RPMI8226 (cell line): ENCODE measurements at regions not wholly inside any gene's neighbourhood (a gene's known extent, or its start where the extent isn't known, plus 50 kb on each side); places are given as distances from the start of the nearest gene placed in this dataset.

Experiments
- DNase-seq: peaks from one replicate; pipeline ENCODE4 v3.0.0-alpha.2; 2015

GRCh38 chr11:27904358-27905055 is 203.4 kb downstream of the KIF18A start:
- no peak for DNase-seq

- no peak for DNase-seq
Measured at GRCh38 chr11:27902981-27903624, 202.8 kb upstream of the BDNF start.

DNA sequence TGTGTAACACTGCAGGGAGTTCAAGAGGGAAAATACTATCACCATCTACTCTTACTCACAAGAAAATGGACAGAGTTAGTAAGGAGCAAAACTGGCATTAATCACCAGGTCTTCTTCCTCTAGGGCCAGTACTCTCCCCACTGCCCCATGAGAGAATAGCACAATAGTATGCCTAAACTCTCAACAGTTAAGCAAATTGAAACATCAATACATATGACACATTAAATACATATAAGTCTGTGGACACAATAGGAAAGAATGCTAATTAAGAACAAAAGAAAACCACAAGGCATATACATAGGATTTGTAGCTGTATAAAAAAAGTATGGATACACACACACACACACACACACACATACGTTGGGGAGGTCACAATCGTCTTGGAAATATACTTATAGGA is 197.9 kb upstream of the BDNF start:
- no peak for DNase-seq

GRCh38 chr11:27896096-27896495 is 195.8 kb upstream of the BDNF start:
- no peak for DNase-seq

DNA sequence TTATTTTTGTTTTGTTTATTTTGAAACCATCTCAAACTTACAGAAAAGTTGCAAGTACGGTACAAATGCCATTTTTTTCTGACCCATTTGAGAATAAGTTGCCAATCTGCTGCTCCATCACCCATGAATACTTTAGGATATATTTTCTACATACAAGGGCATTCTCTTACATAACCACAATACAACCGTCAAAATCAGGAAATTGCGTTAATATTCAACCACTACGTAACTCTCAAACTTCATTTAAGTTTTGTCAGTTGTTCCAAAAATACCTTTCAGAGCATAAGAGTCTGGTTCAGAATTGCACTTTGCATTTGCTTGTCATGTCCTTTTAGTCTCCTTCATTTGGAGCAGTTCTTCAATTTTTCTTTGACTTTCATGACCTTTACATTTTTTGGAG is 194.3 kb upstream of the BDNF start:
- DNase-seq: no peak

DNA sequence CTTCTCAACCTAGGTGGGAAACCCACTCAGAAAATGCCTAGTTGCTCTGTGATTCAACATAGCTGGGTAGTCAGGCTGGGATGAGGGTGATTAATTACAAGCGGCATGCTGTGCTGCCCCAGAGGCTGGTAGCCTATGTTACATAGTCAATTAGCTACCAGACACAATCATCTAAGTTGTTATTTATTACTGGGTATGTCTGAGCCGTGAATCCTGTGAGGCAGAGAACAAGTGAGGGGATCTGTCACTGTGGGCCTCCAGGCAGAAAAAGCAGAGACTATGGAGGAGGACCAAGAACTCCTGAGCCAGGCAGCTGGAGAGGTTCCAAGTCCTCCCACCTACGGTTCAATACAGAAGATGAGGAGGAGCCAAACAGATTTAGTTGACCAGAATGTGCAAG is 186.6 kb upstream of the BDNF start:
- DNase-seq: no peak

- no peak for DNase-seq
Measured at GRCh38 chr11:27882066-27882697, 181.9 kb upstream of the BDNF start.

DNA sequence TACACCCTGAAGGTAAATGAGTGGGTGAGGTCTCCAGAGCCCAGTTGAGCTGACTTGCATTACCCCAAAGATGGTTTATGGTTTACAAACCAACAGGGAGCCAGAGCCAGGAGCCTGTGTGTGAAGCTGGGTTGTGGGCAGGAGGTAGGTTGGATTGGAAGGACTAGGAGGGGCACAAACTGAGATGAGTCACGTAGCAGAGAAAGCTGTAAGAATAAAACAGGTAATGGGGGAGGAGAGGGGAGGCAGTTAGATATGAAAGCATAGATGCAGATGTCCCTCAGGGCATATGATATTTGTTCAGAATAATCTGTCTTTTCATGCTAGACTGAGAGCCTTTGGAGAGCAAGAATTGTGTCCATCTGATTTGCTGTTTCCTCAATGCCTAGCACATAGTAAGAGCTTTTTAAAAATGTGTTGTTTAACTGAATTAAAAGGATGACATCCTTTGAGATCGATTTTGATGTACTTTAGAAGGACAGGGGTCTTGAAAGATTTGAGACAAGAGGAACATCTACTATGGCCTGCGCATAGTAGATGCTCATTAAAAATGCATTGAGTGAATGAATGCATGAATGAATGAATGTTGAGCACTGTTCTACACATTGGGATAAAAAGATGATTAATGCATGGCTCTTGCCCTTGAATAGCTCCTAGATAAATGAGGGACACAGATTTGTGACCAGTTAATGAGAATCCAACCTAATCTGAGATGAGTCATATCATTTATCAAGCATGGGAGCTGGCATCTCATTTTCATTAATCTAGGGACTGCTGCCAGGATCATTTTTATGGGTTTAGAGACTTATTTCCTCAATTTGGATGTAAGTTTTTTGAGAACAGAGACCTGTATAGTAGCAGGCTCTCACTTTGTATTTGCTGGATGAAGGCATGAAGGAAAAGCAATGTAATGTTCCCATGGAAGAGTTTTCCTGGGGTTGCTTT is 175.8 kb upstream of the BDNF start:
- DNase-seq: no peak

GRCh38 chr11:27874998-27875830 is 175.0 kb upstream of the BDNF start:
- DNase-seq: no peak

DNA sequence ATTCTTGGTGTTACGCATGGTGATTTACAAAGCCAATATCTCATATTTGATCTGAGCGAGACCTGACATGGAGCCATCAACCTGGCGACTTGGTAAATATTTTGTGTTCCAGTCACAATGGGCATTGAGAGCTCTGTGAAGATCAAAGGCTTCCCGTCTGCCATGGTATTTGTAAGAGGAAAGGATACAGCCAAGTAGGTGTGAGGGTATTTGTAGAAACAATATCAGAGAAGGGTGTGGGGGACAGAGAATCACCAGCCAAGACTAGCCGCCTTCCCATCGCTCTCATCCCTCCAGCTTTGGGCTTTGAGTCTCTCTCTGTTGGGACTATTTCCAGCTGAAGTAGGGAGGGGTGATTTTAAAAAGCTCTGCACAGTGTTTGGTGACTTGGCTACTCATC is 173.4 kb upstream of the BDNF start:
- DNase-seq: no peak

DNA sequence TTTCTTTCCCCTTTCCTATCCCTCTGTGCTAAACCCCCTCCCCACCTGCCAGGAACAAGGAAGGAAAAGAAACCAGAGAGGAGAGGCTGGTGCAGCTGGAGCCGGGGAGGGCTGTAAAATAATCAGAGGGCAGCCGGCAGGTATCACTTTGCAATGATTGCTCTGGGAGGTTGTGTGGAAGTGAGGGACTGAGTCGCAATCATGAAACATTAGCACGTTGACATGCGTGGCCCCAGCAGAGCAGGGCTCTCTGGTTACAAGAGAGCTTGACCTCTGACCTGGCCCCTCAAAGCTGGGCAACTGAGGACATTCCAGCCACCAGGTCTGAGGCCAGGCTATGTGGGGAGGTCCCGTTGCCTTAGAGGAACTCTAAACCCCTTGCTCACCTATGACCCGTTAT is 170.8 kb upstream of the BDNF start:
- no peak for DNase-seq

DNA sequence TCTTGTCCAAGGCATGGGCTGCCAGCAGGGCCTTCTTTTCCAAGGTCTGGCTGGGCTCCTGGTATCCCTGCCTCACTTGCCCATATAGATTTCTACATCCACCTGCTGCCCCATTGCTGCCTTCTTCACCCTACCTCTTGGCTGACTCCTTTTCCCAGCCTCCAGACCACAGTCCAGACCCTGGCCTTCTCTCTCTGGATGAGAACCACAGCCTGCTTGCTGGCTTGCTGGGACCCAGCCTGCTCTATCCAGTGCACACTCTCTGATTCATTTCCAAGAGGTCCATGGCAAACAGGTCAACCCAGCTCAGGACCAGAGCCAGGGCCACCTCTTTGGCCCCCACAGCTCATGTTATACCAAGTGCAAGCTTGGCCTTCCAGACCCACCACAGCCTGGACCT is 169.4 kb upstream of the BDNF start:
- no peak for DNase-seq

DNA sequence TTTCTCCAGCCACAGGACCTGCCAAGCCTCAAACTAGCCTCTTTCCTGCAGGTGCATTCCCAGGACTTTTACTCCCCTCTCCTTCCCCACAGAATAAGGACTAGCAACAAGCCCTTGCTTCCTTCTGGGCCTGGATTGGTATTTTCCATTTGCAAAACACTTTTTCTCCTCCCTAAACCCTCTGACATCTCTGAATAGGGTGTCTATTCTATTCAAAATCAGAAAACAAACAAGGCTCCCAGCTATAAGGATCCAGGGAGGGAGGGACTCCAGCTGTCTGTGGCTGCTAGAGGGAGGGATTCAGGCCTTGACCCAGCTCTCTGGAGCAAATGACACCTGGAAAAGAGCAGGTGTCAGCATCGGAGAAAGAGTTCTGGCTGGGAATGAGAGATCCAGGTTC is 168.5 kb upstream of the BDNF start:
- DNase-seq: no peak

DNA sequence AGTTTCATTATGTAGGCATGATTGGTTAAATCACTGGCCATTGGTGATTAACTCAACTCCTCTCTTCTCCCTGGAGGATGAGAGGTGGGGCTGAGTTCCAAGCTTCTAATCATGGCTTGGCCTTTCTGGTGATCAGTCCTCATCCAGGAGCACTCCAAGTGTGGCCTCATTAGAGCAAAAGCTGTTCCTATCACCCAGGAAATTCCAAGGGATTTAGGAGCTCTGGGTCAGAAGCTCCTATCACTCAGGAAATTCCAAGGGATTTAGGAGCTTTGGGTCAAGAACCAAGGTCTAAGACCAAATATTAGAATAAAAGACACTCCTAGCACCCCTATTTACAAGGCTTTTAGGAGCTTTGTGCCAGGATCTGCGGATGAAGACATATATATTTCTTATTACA is 168.0 kb upstream of the BDNF start:
- DNase-seq: no peak

GRCh38 chr11:27865105-27865504 is 164.8 kb upstream of the BDNF start:
- no peak for DNase-seq

DNA sequence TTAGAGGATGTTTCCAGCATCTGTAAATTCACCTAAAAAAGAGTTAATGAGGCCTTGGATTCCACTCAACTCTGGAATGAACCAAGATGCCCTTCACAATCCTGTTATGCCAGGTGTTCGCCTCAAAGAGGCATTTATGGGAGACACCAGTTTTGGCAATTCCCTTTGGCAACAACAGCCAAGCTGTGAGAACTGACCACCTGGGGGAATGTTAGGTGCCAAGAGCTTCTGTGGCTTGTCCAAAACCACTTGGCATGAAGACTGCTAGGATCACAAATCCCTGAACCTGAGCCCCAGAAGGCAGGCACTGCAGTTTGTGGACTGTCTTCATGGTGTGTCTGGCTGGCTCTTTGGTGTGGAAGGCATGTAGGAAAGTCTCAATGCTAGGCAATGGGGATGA is 164.4 kb upstream of the BDNF start:
- no peak for DNase-seq

GRCh38 chr11:27864091-27864491 is 163.8 kb upstream of the BDNF start:
- DNase-seq: no peak

DNA sequence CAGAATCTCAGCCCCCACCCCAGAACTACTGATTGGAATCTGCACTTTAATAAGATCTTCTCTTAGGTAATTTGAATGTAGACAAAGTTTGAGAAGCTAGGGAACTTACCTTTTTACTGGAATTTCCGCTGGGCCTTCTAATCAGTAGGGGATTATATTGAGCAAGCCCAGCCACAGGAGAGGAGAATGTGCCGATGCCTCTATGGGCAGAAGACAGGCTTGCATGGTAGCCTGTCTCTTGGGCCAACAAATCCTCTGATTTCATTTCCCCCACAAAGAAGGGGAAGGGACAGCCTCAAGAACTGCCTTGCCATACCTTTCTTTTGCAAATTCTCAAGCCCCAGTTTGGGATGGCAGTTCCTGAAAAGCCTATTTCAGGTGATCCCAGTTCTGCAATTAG is 163.4 kb upstream of the BDNF start:
- no peak for DNase-seq

DNA sequence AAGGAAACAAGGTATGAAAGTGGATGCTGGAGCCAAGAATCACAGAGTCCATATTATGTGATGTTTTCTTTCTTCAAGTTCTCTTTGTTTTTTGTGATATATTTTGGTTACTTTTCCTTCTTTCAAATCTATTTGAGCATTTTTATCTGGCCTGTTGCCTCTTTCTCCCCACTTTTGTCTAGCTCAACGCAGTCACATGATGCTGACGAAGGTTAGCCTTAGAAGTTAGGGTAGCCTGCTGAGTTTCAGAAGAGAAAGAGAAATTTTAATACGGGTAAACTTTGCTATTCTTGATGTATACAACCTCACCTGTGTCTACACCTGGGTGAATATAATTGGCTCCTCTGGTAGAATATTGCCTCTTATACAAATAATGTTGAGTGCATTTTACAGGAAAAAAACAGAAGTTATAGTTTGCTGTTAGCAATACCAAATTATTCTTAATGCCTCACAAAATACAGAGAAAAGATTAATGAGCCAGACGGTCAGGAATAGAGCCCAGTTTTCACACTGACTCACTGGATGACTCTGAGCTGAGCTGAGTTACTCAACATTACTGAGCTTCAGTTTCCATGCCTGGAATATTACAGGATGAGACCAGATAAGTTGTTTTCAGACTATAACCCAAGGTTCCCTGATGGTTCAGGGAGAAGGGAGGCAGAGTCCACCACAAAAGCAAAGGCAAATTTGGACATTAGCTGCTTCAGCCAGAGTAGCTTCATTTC is 161.6 kb upstream of the BDNF start:
- DNase-seq: no peak

GRCh38 chr11:27860811-27861210 is 160.6 kb upstream of the BDNF start:
- no peak for DNase-seq

- no peak for DNase-seq
Measured at GRCh38 chr11:27858866-27859265, 158.6 kb upstream of the BDNF start.

- no peak for DNase-seq
Measured at GRCh38 chr11:27857588-27857987, 157.3 kb upstream of the BDNF start.
